H9 (cell line): ENCODE measurements at regions not wholly inside any gene's neighbourhood (a gene's known extent, or its start where the extent isn't known, plus 50 kb on each side); places are given as distances from the start of the nearest gene placed in this dataset.

Experiments used
- DNase-seq: peaks from one replicate; pipeline ENCODE4 v3.0.0-alpha.2; 2017
- H2AFZ ChIP-seq: one replicate; pipeline ENCODE4 v1.6.1; 2013; ENCODE audit warnings: mild to moderate bottlenecking, low read length, control low read depth, moderate library complexity
- H2AK5ac ChIP-seq: 2 replicates; pipeline ENCODE4 v1.6.1; 2013; ENCODE audit warnings: low read length, control low read depth, mixed read lengths; ENCODE audit not compliant: insufficient read length
- H2BK120ac ChIP-seq: one replicate; pipeline ENCODE4 v1.6.1; 2013; ENCODE audit warnings: low read depth, mild to moderate bottlenecking, low read length, control low read depth, inconsistent platforms; ENCODE audit not compliant: poor library complexity, severe bottlenecking
- H2BK12ac ChIP-seq: 2 replicates; pipeline ENCODE4 v1.6.1; 2013; ENCODE audit warnings: low read length, control low read depth, mixed read lengths, low read depth; ENCODE audit not compliant: insufficient read length
- H2BK15ac ChIP-seq: 2 replicates; pipeline ENCODE4 v1.6.1; 2013; ENCODE audit warnings: low read depth, low read length, control low read depth
- H2BK20ac ChIP-seq: one replicate; pipeline ENCODE4 v1.6.1; 2013; ENCODE audit warnings: low read depth, mild to moderate bottlenecking, low read length, control low read depth, inconsistent platforms; ENCODE audit not compliant: poor library complexity, severe bottlenecking
- H2BK5ac ChIP-seq: 2 replicates; pipeline ENCODE4 v1.6.1; 2013; ENCODE audit warnings: low read length, control low read depth, mixed read lengths; ENCODE audit not compliant: insufficient read length
- H3K14ac ChIP-seq: 2 replicates; pipeline ENCODE4 v1.6.1; 2013; ENCODE audit warnings: low read length, control low read depth; ENCODE audit not compliant: insufficient read depth
- H3K18ac ChIP-seq: 2 replicates; pipeline ENCODE4 v1.6.1; 2013; ENCODE audit warnings: low read depth, mild to moderate bottlenecking, mixed read lengths, low read length, control low read depth; ENCODE audit not compliant: insufficient read length
- H3K23ac ChIP-seq: 2 replicates; pipeline ENCODE4 v1.6.1; 2013; ENCODE audit warnings: low read length, control low read depth, mixed read lengths, low read depth; ENCODE audit not compliant: insufficient read length
- H3K23me2 ChIP-seq: 2 replicates; pipeline ENCODE4 v1.6.1; 2013; ENCODE audit warnings: low read depth, mild to moderate bottlenecking, mixed read lengths, low read length, control low read depth; ENCODE audit not compliant: insufficient read length, poor library complexity, severe bottlenecking
- H3K27ac ChIP-seq: 2 replicates; pipeline ENCODE4 v1.5.1; 2013; ENCODE audit warnings: low read length, control low read depth, mixed read lengths, low read depth; ENCODE audit not compliant: insufficient read length
- H3K27me3 ChIP-seq: 2 replicates; pipeline ENCODE4 v1.6.1; 2013; ENCODE audit warnings: low read length, control low read depth, inconsistent platforms; ENCODE audit not compliant: insufficient read depth
- H3K4ac ChIP-seq: 2 replicates; pipeline ENCODE4 v1.6.1; 2013; ENCODE audit warnings: low read depth, mild to moderate bottlenecking, control low read depth, inconsistent platforms, low read length, moderate library complexity
- H3K4me1 ChIP-seq: 2 replicates; pipeline ENCODE4 v1.6.1; 2013; ENCODE audit warnings: low read length, control low read depth, inconsistent platforms; ENCODE audit not compliant: insufficient read depth
- H3K4me2 ChIP-seq: 2 replicates; pipeline ENCODE4 v1.6.1; 2013; ENCODE audit warnings: low read length, control low read depth, mixed read lengths; ENCODE audit not compliant: insufficient read length, insufficient read depth
- H3K56ac ChIP-seq: 2 replicates; pipeline ENCODE4 v1.6.1; 2013; ENCODE audit warnings: low read depth, mild to moderate bottlenecking, mixed read lengths, low read length, control low read depth; ENCODE audit not compliant: insufficient read length
- H3K79me1 ChIP-seq: 2 replicates; pipeline ENCODE4 v1.6.1; 2013; ENCODE audit warnings: low read depth, mild to moderate bottlenecking, moderate library complexity, low read length, control low read depth, inconsistent platforms; ENCODE audit not compliant: insufficient read depth, poor library complexity, severe bottlenecking
- H3K79me2 ChIP-seq: 2 replicates; pipeline ENCODE4 v1.6.1; 2013; ENCODE audit warnings: low read length, control low read depth, inconsistent platforms; ENCODE audit not compliant: insufficient read depth
- H3K9ac ChIP-seq: 2 replicates; pipeline ENCODE4 v1.6.1; 2013; ENCODE audit warnings: low read length, control low read depth, mixed read lengths; ENCODE audit not compliant: insufficient read length; ENCODE audit errors: extremely low read depth
- H3K9me3 ChIP-seq: one replicate; pipeline ENCODE4 v1.6.1; 2013; ENCODE audit warnings: low read depth, low read length, inconsistent platforms; ENCODE audit not compliant: control insufficient read depth
- H3T11ph ChIP-seq: one replicate; pipeline ENCODE4 v1.6.1; 2013; ENCODE audit warnings: mild to moderate bottlenecking, low read length, control low read depth, inconsistent platforms
- H4K20me1 ChIP-seq: one replicate; pipeline ENCODE4 v1.6.1; 2013; ENCODE audit not compliant: control insufficient read depth, insufficient read length, insufficient read depth
- H4K5ac ChIP-seq: 2 replicates; pipeline ENCODE4 v1.6.1; 2013; ENCODE audit warnings: low read depth, mild to moderate bottlenecking, mixed read lengths, low read length, control low read depth; ENCODE audit not compliant: insufficient read length
- H4K8ac ChIP-seq: replicated peaks from 2 replicates; pipeline ENCODE4 v1.6.1; 2013; ENCODE audit warnings: low read length, control low read depth, mixed read lengths, low read depth; ENCODE audit not compliant: insufficient read length
- H4K91ac ChIP-seq: 2 replicates; pipeline ENCODE4 v1.6.1; 2013; ENCODE audit warnings: low read depth, mild to moderate bottlenecking, moderate library complexity, mixed read lengths, low read length, control low read depth; ENCODE audit not compliant: insufficient read length
- H3K27ac Mint-ChIP-seq, 3 experiments: 2 replicates in 2 of 3; 3 replicates in 1 of 3; pipeline ENCODE4 v1.8.0; 2020 to 2021; ENCODE audit warnings: mixed read lengths in 3 of 3, mild to moderate bottlenecking in 1 of 3, moderate library complexity in 1 of 3
- H3K27me3 Mint-ChIP-seq: 2 replicates; pipeline ENCODE4 v1.8.0; 2021; ENCODE audit warnings: low read depth, mild to moderate bottlenecking, moderate library complexity, mixed read lengths
- H3K36me3 Mint-ChIP-seq, 3 experiments: 2 replicates in 2 of 3; 3 replicates in 1 of 3; pipeline ENCODE4 v1.8.0; 2020 to 2021; ENCODE audit warnings: low read depth in 3 of 3, mixed read lengths in 3 of 3; ENCODE audit not compliant: insufficient read depth in 1 of 3
- H3K4me1 Mint-ChIP-seq, 2 experiments: 2 replicates each; pipeline ENCODE4 v1.8.0; 2020; ENCODE audit warnings: mixed read lengths in 2 of 2
- H3K4me3 Mint-ChIP-seq, 2 experiments: 2 replicates in 1 of 2; 3 replicates in 1 of 2; pipeline ENCODE4 v1.8.0; 2020 to 2021; ENCODE audit warnings: mild to moderate bottlenecking in 2 of 2, mixed read lengths in 2 of 2, moderate library complexity in 1 of 2
- H3K9me3 Mint-ChIP-seq, 2 experiments: 2 replicates in 1 of 2; 3 replicates in 1 of 2; pipeline ENCODE4 v1.8.0; 2020; ENCODE audit warnings: mild to moderate bottlenecking in 2 of 2, mixed read lengths in 2 of 2, moderate library complexity in 1 of 2
- WGBS: extraction: QIAGEN DNeasy Blood & Tissue Kit; methylation state at CpG from one replicate; pipeline ENCODE4 v1.1.7; 2013; ENCODE audit warnings: missing lambda C conversion rate, low lambda C conversion rate, mixed read lengths; ENCODE audit not compliant: insufficient read length; ENCODE audit errors: extremely low coverage; 5-methylcytosine and 5-hydroxymethylcytosine counted together
- TF ChIP-seq, protein P1 (sequence below): fragments of 200-600 bp; sonication (generic); conservative IDR thresholded peaks from 3 replicates; pipeline ENCODE4 v1.8.0; 2021; ENCODE audit warnings: antibody characterized with exemption, mild to moderate bottlenecking

DNA sequence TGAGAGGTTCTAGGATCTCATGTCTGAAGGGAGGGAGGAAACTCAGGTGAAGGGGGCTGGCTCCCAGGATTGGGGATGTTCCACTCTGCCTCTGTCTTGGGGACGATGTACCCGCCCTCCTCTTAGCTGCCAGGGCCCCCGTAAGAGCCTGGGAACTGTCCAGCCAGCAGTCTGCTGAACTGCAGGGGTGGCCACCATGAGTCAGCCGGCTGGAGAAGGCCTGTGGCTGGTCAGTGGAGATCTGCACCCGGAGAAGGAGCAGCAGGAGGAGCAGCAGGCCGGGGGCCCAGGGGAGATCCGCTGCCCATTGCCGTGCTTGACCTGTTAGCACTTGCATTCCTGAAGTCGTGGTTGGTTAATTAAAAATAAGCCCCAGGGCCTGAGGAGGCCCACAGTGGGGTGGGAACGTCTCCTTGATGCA is 180.3 kb downstream of the TFCP2L1 start:
- no peak overlapping the region for H3K9ac ChIP-seq
- no peaks in the 10 kb centered on the region for H3K79me1 ChIP-seq
- H3K4ac ChIP-seq, result no peak overlapping the region
- no peak overlapping the region for H4K91ac ChIP-seq
- no peaks in the 10 kb centered on the region for H4K20me1 ChIP-seq
- no peak overlapping the region for H3K56ac ChIP-seq
- H3K23me2 ChIP-seq, result no peaks in the 10 kb centered on the region
- H2BK5ac ChIP-seq, result no peak overlapping the region
- Mint-ChIP-seq H3K27me3 (peaks cover 19% of the 10 kb centered on the region), H3K36me3 (no peaks in the 10 kb centered on the region), H3K27ac (peak overlapping the region in 1 of 3 experiments; percentile 40; a peak in 1 of 7 replicates), H3K4me3 (no peak overlapping the region), H3K4me1 (peaks cover 4 to 12% of the 10 kb centered on the region in 2 experiments), H3K9me3 (no peaks in the 10 kb centered on the region)
- H2BK15ac ChIP-seq, result no peak overlapping the region
- no peak overlapping the region for H2BK20ac ChIP-seq
- no CpG with 5 or more reads among the region's 10 CpGs for WGBS
- H3K14ac ChIP-seq, result no peak overlapping the region
- H3K79me2 ChIP-seq, result no peaks in the 10 kb centered on the region
- H2BK120ac ChIP-seq, result no peak overlapping the region
- H2AK5ac ChIP-seq, result no peak overlapping the region
- no peak overlapping the region for H3T11ph ChIP-seq
- TF ChIP-seq, protein P1, sequence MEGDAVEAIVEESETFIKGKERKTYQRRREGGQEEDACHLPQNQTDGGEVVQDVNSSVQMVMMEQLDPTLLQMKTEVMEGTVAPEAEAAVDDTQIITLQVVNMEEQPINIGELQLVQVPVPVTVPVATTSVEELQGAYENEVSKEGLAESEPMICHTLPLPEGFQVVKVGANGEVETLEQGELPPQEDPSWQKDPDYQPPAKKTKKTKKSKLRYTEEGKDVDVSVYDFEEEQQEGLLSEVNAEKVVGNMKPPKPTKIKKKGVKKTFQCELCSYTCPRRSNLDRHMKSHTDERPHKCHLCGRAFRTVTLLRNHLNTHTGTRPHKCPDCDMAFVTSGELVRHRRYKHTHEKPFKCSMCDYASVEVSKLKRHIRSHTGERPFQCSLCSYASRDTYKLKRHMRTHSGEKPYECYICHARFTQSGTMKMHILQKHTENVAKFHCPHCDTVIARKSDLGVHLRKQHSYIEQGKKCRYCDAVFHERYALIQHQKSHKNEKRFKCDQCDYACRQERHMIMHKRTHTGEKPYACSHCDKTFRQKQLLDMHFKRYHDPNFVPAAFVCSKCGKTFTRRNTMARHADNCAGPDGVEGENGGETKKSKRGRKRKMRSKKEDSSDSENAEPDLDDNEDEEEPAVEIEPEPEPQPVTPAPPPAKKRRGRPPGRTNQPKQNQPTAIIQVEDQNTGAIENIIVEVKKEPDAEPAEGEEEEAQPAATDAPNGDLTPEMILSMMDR, result no peak
- no peaks in the 10 kb centered on the region for H3K9me3 ChIP-seq
- H4K8ac ChIP-seq, result no peak overlapping the region
- H4K5ac ChIP-seq, result no peak overlapping the region
- no peak overlapping the region for H2AFZ ChIP-seq
- no peak overlapping the region for H3K4me2 ChIP-seq
- no peak overlapping the region for H3K23ac ChIP-seq
- no peaks in the 10 kb centered on the region for H3K27me3 ChIP-seq
- peaks cover 4% of the 10 kb centered on the region; the same call in 1 of the 2 replicates for H3K4me1 ChIP-seq
- no peak overlapping the region for H3K27ac ChIP-seq
- no peak overlapping the region for H2BK12ac ChIP-seq
- H3K18ac ChIP-seq, result no peak overlapping the region
- DNase-seq, result no peak
